Endothelial cell of umbilical vein (primary cell): ENCODE measurements at regions not wholly inside any gene's neighbourhood (a gene's known extent, or its start where the extent isn't known, plus 50 kb on each side); places are given as distances from the start of the nearest gene placed in this dataset.

Experiments used
- BruUV-seq: library from RNA; stranded (reverse); fragments of 400-500 nt; replicated peaks from 2 replicates; lab custom pipeline; 2021; lab: Mats Ljungman, UMichigan
- CTCF ChIA-PET: fragments of 300-600, 350-600 bp; sonication (Branson Sonifier 250); formaldehyde crosslinking; loops from one replicate; lab custom pipeline; 2021; ENCODE audit warnings: antibody characterized with exemption, inconsistent platforms; lab: Charles Lee
- POLR2A ChIA-PET: fragments of 300-600, 350-600 bp; sonication (Branson Sonifier 250); formaldehyde crosslinking; loops from one replicate; lab custom pipeline; 2021; ENCODE audit warnings: antibody characterized with exemption, inconsistent platforms; lab: Charles Lee
- DNase-seq: peaks from one replicate; pipeline ENCODE4 v3.0.0-alpha.2; 2011; ENCODE audit warnings: low read depth, low spot score
- FAIRE-seq: peaks from 2 replicates; lab custom pipeline; 2011; peaks lifted over from hg19 to GRCh38; lab: Jason Lieb, UNC
- H2AFZ ChIP-seq: 2 replicates; pipeline ENCODE4 v1.6.0; 2012; ENCODE audit warnings: low read depth, low read length, control low read depth, inconsistent platforms
- H3K27ac ChIP-seq: 2 replicates; pipeline ENCODE4 v1.5.1; 2011; ENCODE audit warnings: low read depth, mild to moderate bottlenecking, control low read depth, low read length, moderate library complexity; ENCODE audit not compliant: insufficient read depth
- H3K27me3 ChIP-seq, 2 experiments: 2 replicates each; pipeline versions ENCODE4 v1.6.0 to v1.6.1; 2011; ENCODE audit warnings: low read length in 2 of 2, mixed read lengths in 1 of 2; ENCODE audit not compliant: control insufficient read depth in 2 of 2, insufficient read depth in 2 of 2
- H3K36me3 ChIP-seq, 2 experiments: 2 replicates in 1 of 2; 3 replicates in 1 of 2; pipeline ENCODE4 v1.5.1; 2011; ENCODE audit warnings: low read length in 2 of 2, mild to moderate bottlenecking in 1 of 2, moderate library complexity in 1 of 2; ENCODE audit not compliant: control insufficient read depth in 2 of 2, insufficient read depth in 2 of 2; ENCODE audit errors: extremely low read depth in 1 of 2
- H3K4me1 ChIP-seq: 3 replicates; pipeline ENCODE4 v1.5.1; 2011; ENCODE audit warnings: mild to moderate bottlenecking, low read length; ENCODE audit not compliant: control insufficient read depth, insufficient read depth; ENCODE audit errors: extremely low read depth
- H3K4me2 ChIP-seq: 2 replicates; pipeline ENCODE4 v1.6.1; 2011; ENCODE audit warnings: low read length, control low read depth, mixed read lengths; ENCODE audit not compliant: insufficient read depth
- H3K4me3 ChIP-seq, 3 experiments: fragments of 200-600 bp in 1 of 3; sonication (generic), shearing (Covaris generic) in 1 of 3; replicated peaks in 1 of 3; 2 replicates each; pipeline ENCODE4 v1.5.1; 2011 to 2016; ENCODE audit warnings: control low read depth in 3 of 3, low read length in 3 of 3, mild to moderate bottlenecking in 2 of 3, inconsistent platforms in 1 of 3, low read depth in 1 of 3, moderate library complexity in 1 of 3; ENCODE audit not compliant: insufficient read depth in 1 of 3
- H3K79me2 ChIP-seq: 2 replicates; pipeline ENCODE4 v1.6.0; 2012; ENCODE audit warnings: low read length, inconsistent platforms; ENCODE audit not compliant: control insufficient read depth, insufficient read depth
- H3K9ac ChIP-seq: replicated peaks from 2 replicates; pipeline ENCODE3; 2011; ENCODE audit warnings: low read length, control low read depth; ENCODE audit not compliant: insufficient read depth; ENCODE audit errors: extremely low read depth
- H3K9me1 ChIP-seq: replicated peaks from 3 replicates; pipeline ENCODE4 v1.6.0; 2011; ENCODE audit warnings: mild to moderate bottlenecking, low read length; ENCODE audit not compliant: control insufficient read depth, insufficient read depth; ENCODE audit errors: extremely low read depth
- H3K9me3 ChIP-seq: replicated peaks from 2 replicates; pipeline ENCODE4 v1.5.1; 2012; ENCODE audit warnings: low read length, inconsistent platforms; ENCODE audit not compliant: control insufficient read depth, insufficient read depth
- H4K20me1 ChIP-seq: replicated peaks from 2 replicates; pipeline ENCODE3; 2011; ENCODE audit warnings: mild to moderate bottlenecking, low read length; ENCODE audit not compliant: control insufficient read depth, insufficient read depth; ENCODE audit errors: extremely low read depth
- EZH2 ChIP-seq: IDR thresholded peaks from 2 replicates; pipeline ENCODE4 v1.6.1; 2012; ENCODE audit warnings: borderline replicate concordance, low read depth, mild to moderate bottlenecking, moderate library complexity, low read length, inconsistent platforms; ENCODE audit not compliant: severe bottlenecking
- FOS ChIP-seq: IDR thresholded peaks from 2 replicates; pipeline ENCODE4 v1.6.1; 2011; ENCODE audit warnings: mild to moderate bottlenecking, low read length, moderate library complexity, borderline replicate concordance; ENCODE audit not compliant: insufficient read depth
- GATA2 ChIP-seq: IDR thresholded peaks from 2 replicates; pipeline ENCODE4 v1.7.0; 2011; ENCODE audit warnings: low read depth, mild to moderate bottlenecking, moderate library complexity, mixed read lengths, low read length; ENCODE audit not compliant: insufficient read length, insufficient read depth
- JUN ChIP-seq: IDR thresholded peaks from 2 replicates; pipeline ENCODE4 v1.6.1; 2011; ENCODE audit warnings: borderline replicate concordance, low read depth; ENCODE audit not compliant: insufficient read length, insufficient read depth
- MYC ChIP-seq: IDR thresholded peaks from one replicate; pipeline ENCODE4 v1.6.1; 2011; ENCODE audit warnings: mild to moderate bottlenecking, low read depth, low read length
- POLR2A ChIP-seq: IDR thresholded peaks from 2 replicates; pipeline ENCODE4 v1.6.1; 2012; ENCODE audit warnings: low read depth, mild to moderate bottlenecking, control low read depth, low read length
- POLR2AphosphoS5 ChIP-seq: IDR thresholded peaks from 2 replicates; pipeline ENCODE4 v1.6.1; 2012; ENCODE audit warnings: low read depth, mild to moderate bottlenecking, control low read depth, low read length, moderate library complexity; ENCODE audit not compliant: insufficient read depth
- dilution Hi-C: fragments of 300-500 bp; cut with MboI; formaldehyde crosslinking; loops from one replicate; pipeline ENCODE4 v1.15.0; 2019; ENCODE audit warnings: low sequenced_read_pairs; ENCODE audit not compliant: extremely low pct_ligation_motif_present
- intact Hi-C: fragments of 100-400 bp; cut with micrococcal nuclease; formaldehyde crosslinking; loops from one replicate; pipeline ENCODE4 v1.10.0; 2022
- TF ChIP-seq, protein P1 (sequence below): IDR thresholded peaks from 2 replicates; pipeline ENCODE4 v1.6.1; 2011; ENCODE audit not compliant: insufficient read depth, insufficient read length
- TF ChIP-seq, protein P2 (sequence below), 2 donors: IDR thresholded peaks; 1 replicate in 1 of 2; 2 replicates in 1 of 2; pipeline ENCODE4 v1.5.1; 2011; ENCODE audit warnings: low read length in 2 of 2, mild to moderate bottlenecking in 2 of 2, moderate library complexity in 2 of 2, control low read depth in 1 of 2, inconsistent platforms in 1 of 2, low read depth in 1 of 2; ENCODE audit not compliant: insufficient read depth in 1 of 2; ENCODE audit errors: extremely low read depth in 1 of 2

DNA sequence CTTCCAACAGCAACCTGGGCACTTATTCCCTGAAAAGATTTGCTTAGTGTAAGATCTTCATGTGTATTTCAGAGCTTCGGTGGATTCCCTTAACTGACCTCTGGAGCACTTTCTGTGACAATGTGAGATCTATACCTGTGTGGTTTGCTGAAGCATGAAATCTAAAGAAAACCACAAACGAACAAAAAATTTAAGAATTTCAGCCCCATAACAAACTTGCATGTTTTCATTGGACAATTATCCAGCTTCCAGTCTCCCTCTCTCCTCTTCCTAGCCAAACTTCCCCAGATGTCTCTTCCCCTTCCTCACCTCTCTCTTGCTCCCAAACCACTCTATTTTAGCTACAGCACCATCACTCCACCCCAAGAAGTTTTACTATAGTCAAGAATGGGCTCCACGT lies 279.9 kb upstream of the SORCS1 start:
- Histone ChIP-seq H3K4me1 (no peaks in the 10 kb centered on the region), H3K27ac (no peak overlapping the region), H3K79me2 (no peaks in the 10 kb centered on the region), H3K9me1 (no peaks in the 10 kb centered on the region), H2AFZ (no peak overlapping the region), H4K20me1 (no peaks in the 10 kb centered on the region), H3K9ac (no peak overlapping the region), H3K36me3 (no peaks in the 10 kb centered on the region), H3K4me2 (no peak overlapping the region), H3K9me3 (peaks cover 9% of the 10 kb centered on the region), H3K4me3 (no peak overlapping the region), H3K27me3 (no peaks in the 10 kb centered on the region)
- POLR2A ChIA-PET: no interaction called here
- FAIRE-seq (no peak), DNase-seq (no peak)
- no TSS peak for BruUV-seq
- CTCF ChIA-PET: no interaction called here
- TF ChIP-seq POLR2AphosphoS5: no peak
- TF ChIP-seq GATA2: no peak
- no peak for TF ChIP-seq JUN
- TF ChIP-seq POLR2A: no peak
- TF ChIP-seq EZH2: no peak
- no peak for TF ChIP-seq FOS
- TF ChIP-seq, protein P1, sequence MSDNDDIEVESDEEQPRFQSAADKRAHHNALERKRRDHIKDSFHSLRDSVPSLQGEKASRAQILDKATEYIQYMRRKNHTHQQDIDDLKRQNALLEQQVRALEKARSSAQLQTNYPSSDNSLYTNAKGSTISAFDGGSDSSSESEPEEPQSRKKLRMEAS: no peak
- TF ChIP-seq, protein P2, sequence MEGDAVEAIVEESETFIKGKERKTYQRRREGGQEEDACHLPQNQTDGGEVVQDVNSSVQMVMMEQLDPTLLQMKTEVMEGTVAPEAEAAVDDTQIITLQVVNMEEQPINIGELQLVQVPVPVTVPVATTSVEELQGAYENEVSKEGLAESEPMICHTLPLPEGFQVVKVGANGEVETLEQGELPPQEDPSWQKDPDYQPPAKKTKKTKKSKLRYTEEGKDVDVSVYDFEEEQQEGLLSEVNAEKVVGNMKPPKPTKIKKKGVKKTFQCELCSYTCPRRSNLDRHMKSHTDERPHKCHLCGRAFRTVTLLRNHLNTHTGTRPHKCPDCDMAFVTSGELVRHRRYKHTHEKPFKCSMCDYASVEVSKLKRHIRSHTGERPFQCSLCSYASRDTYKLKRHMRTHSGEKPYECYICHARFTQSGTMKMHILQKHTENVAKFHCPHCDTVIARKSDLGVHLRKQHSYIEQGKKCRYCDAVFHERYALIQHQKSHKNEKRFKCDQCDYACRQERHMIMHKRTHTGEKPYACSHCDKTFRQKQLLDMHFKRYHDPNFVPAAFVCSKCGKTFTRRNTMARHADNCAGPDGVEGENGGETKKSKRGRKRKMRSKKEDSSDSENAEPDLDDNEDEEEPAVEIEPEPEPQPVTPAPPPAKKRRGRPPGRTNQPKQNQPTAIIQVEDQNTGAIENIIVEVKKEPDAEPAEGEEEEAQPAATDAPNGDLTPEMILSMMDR (IDR thresholded peaks at IDR 0.05; ENCODE audit: extremely low read depth in 1 of 2, insufficient read depth in 1 of 2, low read depth in 1 of 2, low read length in 2 of 2): no peak
- TF ChIP-seq MYC: no peak
- dilution Hi-C loops: no loop called here
- intact Hi-C loops: no loop called here
